MCF 10A (cell line): ENCODE measurements at regions not wholly inside any gene's neighbourhood (a gene's known extent, or its start where the extent isn't known, plus 50 kb on each side); places are given as distances from the start of the nearest gene placed in this dataset.

Source experiments
- BruUV-seq: library from RNA; stranded (reverse); fragments of 400-500 nt; replicated peaks from 2 replicates; lab custom pipeline; 2021; lab: Mats Ljungman, UMichigan
- CTCF ChIA-PET: fragments of 300-600 bp; sonication (Branson Sonifier 250); formaldehyde crosslinking; extraction: SDS; loops from one replicate; lab custom pipeline; 2021; ENCODE audit warnings: antibody characterized with exemption, inconsistent platforms; lab: Yijun Ruan, JAX
- POLR2A ChIA-PET: fragments of 300-600, 350-650 bp; sonication (Branson Sonifier 250); formaldehyde crosslinking; extraction: SDS; loops from one replicate; lab custom pipeline; 2020; ENCODE audit warnings: antibody characterized with exemption, inconsistent platforms; lab: Yijun Ruan, JAX
- DNase-seq: peaks from one replicate; pipeline ENCODE4 v3.0.0-alpha.2; 2018; ENCODE audit not compliant: unreplicated experiment
- H3K27ac Mint-ChIP-seq: one replicate; pipeline ENCODE4 v1.8.0; 2022; ENCODE audit warnings: mild to moderate bottlenecking, low read depth, mixed read lengths; ENCODE audit not compliant: unreplicated experiment
- H3K27me3 Mint-ChIP-seq: one replicate; pipeline ENCODE4 v1.8.0; 2022; ENCODE audit warnings: mixed read lengths; ENCODE audit not compliant: insufficient read depth, unreplicated experiment
- H3K36me3 Mint-ChIP-seq: one replicate; pipeline ENCODE4 v1.8.0; 2022; ENCODE audit warnings: mild to moderate bottlenecking, moderate library complexity, mixed read lengths; ENCODE audit not compliant: insufficient read depth, unreplicated experiment
- H3K4me1 Mint-ChIP-seq: one replicate; pipeline ENCODE4 v1.8.0; 2022; ENCODE audit warnings: mixed read lengths; ENCODE audit not compliant: insufficient read depth, unreplicated experiment
- H3K4me3 Mint-ChIP-seq: one replicate; pipeline ENCODE4 v1.8.0; 2022; ENCODE audit warnings: mild to moderate bottlenecking, moderate library complexity, mixed read lengths; ENCODE audit not compliant: unreplicated experiment
- H3K9me3 Mint-ChIP-seq: one replicate; pipeline ENCODE4 v1.8.0; 2022; ENCODE audit warnings: mixed read lengths; ENCODE audit not compliant: unreplicated experiment
- CTCF ChIP-seq: fragments of 200-600 bp; IDR thresholded peaks from one replicate; pipeline ENCODE4 v1.8.0; 2022; ENCODE audit warnings: antibody characterized with exemption, mild to moderate bottlenecking; ENCODE audit not compliant: unreplicated experiment
- intact Hi-C: fragments of 100-400 bp; cut with micrococcal nuclease; formaldehyde crosslinking; loops from 2 replicates; pipeline ENCODE4 v1.14.1; 2022

- Mint-ChIP-seq H3K27ac (no peak overlapping the region), H3K4me3 (no peak overlapping the region), H3K9me3 (no peaks in the 10 kb centered on the region), H3K27me3 (peaks cover 42% of the 10 kb centered on the region), H3K4me1 (no peaks in the 10 kb centered on the region), H3K36me3 (peaks cover 7% of the 10 kb centered on the region)
- intact Hi-C loops: no loop called here
- CTCF ChIA-PET: interaction anchor here (0.6 kb wide), 1 partner anchor 56 kb away, joined by 5 read pairs; no protein-coding TSS in a partner anchor
- POLR2A ChIA-PET: no interaction called here
- BruUV-seq: no TSS peak
- no peak for TF ChIP-seq CTCF
- no peak for DNase-seq
These were observed 97.8 kb downstream of the TYW3 start for GRCh38 chr1:74830766-74831165.

DNA sequence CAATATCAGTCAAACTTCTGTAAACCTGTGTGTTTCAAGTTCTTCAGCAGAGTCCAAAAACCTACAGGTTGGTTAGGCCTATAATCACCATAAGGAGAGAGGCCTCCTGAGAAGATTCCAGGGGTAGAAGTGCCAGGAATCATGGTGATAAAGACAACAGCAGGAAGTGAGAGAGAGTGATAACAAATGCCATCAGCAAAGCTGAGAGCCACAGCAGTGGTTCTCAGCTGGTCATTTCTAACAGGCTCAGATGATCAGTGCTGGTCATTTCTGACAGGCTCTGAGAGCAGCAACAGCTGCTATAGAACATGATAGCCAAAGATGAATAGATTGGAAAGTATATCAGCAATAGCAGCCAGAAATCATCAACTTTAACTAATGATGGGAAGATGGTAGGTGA is 101.3 kb downstream of the TYW3 start:
- peaks cover 22% of the 10 kb centered on the region for H3K27me3 Mint-ChIP-seq
- H3K4me1 Mint-ChIP-seq: no peaks in the 10 kb centered on the region
- H3K9me3 Mint-ChIP-seq: no peaks in the 10 kb centered on the region
- no peak for DNase-seq
- H3K4me3 Mint-ChIP-seq: no peak overlapping the region
- CTCF ChIA-PET: interaction anchor here (0.6 kb wide), 1 partner anchor 176 kb away, joined by 3 read pairs; no protein-coding TSS in a partner anchor
- H3K27ac Mint-ChIP-seq: no peak overlapping the region
- no peak for TF ChIP-seq CTCF
- POLR2A ChIA-PET: no interaction called here
- BruUV-seq: no TSS peak
- intact Hi-C loops: no loop called here
- peaks cover 7% of the 10 kb centered on the region for H3K36me3 Mint-ChIP-seq

- H3K4me3 Mint-ChIP-seq: no peak overlapping the region
- no peak overlapping the region for H3K27ac Mint-ChIP-seq
- H3K4me1 Mint-ChIP-seq: no peaks in the 10 kb centered on the region
- intact Hi-C loops: no loop called here
- H3K9me3 Mint-ChIP-seq: no peaks in the 10 kb centered on the region
- peaks cover 7% of the 10 kb centered on the region for H3K36me3 Mint-ChIP-seq
- BruUV-seq: no TSS peak
- DNase-seq: peak; percentile 11
- peaks cover 23% of the 10 kb centered on the region for H3K27me3 Mint-ChIP-seq
- no peak for TF ChIP-seq CTCF
- POLR2A ChIA-PET: no interaction called here
- CTCF ChIA-PET: interaction anchor here (0.6 kb wide), 1 partner anchor 176 kb away, joined by 3 read pairs; no protein-coding TSS in a partner anchor
These were observed 102.1 kb downstream of the TYW3 start for GRCh38 chr1:74835051-74835450.

DNA sequence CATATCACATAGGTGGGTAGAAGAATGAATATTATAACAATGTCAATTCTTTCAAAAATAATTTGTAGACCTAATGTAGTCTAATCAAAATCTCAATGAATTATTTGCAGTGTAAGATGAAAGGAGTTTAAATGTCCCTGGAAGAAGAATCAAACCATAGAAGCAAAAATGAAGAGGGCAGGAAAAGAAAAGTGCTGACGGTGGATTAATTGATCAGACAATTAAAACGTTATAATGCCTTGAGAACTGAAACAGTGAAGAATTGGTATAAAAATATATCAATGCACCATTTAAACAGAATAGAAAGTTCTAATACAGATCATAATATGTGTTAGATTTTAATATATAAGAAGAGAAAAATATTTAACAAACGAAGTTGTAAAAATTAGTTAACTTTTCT is 109.8 kb downstream of the TYW3 start:
- Mint-ChIP-seq H3K4me3 (no peak overlapping the region), H3K27me3 (peaks cover 23% of the 10 kb centered on the region), H3K9me3 (no peaks in the 10 kb centered on the region), H3K4me1 (no peaks in the 10 kb centered on the region), H3K27ac (no peak overlapping the region), H3K36me3 (no peaks in the 10 kb centered on the region)
- no TSS peak for BruUV-seq
- TF ChIP-seq CTCF: no peak
- POLR2A ChIA-PET: no interaction called here
- CTCF ChIA-PET: no interaction called here
- DNase-seq: no peak
- intact Hi-C loops: no loop called here
